PC-9 (cell line): ENCODE measurements at regions not wholly inside any gene's neighbourhood (a gene's known extent, or its start where the extent isn't known, plus 50 kb on each side); places are given as distances from the start of the nearest gene placed in this dataset.

Source experiments
- BruUV-seq: library from RNA; stranded (reverse); fragments of 400-500 nt; replicated peaks from 2 replicates; lab custom pipeline; 2021; lab: Mats Ljungman, UMichigan
- CTCF ChIA-PET: fragments of 300-600 bp; sonication (Branson Sonifier 250); formaldehyde crosslinking; loops from one replicate; lab custom pipeline; 2022; ENCODE audit warnings: antibody characterized with exemption; lab: Charles Lee
- POLR2A ChIA-PET: fragments of 300-600 bp; sonication (Branson Sonifier 250); formaldehyde crosslinking; loops from one replicate; lab custom pipeline; 2022; ENCODE audit warnings: antibody characterized with exemption; ENCODE audit not compliant: unreplicated experiment; lab: Charles Lee
- DNase-seq, 2 experiments: peaks; one replicate each; pipeline versions ENCODE4 v3.0.0 to v3.0.0-alpha.2; 2015 to 2022; ENCODE audit warnings: mixed read lengths in 1 of 2
- H2AFZ ChIP-seq: fragments of 200-600 bp; sonication (generic); 2 replicates; pipeline ENCODE4 v1.8.1; 2017; ENCODE audit warnings: antibody characterized with exemption
- H3F3A ChIP-seq: fragments of 200-600 bp; sonication (generic); 2 replicates; pipeline ENCODE4 v1.8.1; 2017; ENCODE audit warnings: antibody characterized with exemption, mild to moderate bottlenecking, low read depth; ENCODE audit not compliant: insufficient read depth
- H3K27ac ChIP-seq: fragments of 200-600 bp; sonication (generic); 2 replicates; pipeline ENCODE4 v1.6.1; 2016; ENCODE audit warnings: mixed run types
- H3K27me3 ChIP-seq: fragments of 200-600 bp; sonication (generic); 2 replicates; pipeline ENCODE4 v1.6.1; 2016; ENCODE audit warnings: low read depth, mixed run types; ENCODE audit not compliant: insufficient read depth
- H3K36me3 ChIP-seq: fragments of 200-600 bp; sonication (generic); 2 replicates; pipeline ENCODE4 v1.6.1; 2016; ENCODE audit warnings: low read depth, mixed run types
- H3K4me1 ChIP-seq: fragments of 200-600 bp; sonication (generic); replicated peaks from 2 replicates; pipeline ENCODE4 v1.6.1; 2016; ENCODE audit warnings: mixed run types; ENCODE audit not compliant: insufficient read depth
- H3K4me2 ChIP-seq: fragments of 200-600 bp; sonication (generic); 2 replicates; pipeline ENCODE4 v1.6.1; 2017; ENCODE audit warnings: mixed run types
- H3K4me3 ChIP-seq: fragments of 200-600 bp; sonication (generic); 2 replicates; pipeline ENCODE4 v1.6.1; 2016; ENCODE audit warnings: mixed run types
- H3K79me2 ChIP-seq: fragments of 200-600 bp; sonication (generic); 2 replicates; pipeline ENCODE4 v1.6.1; 2017; ENCODE audit warnings: low read depth, mixed run types
- H3K9me2 ChIP-seq: fragments of 200-600 bp; sonication (generic); 2 replicates; pipeline ENCODE4 v1.8.1; 2017; ENCODE audit warnings: mild to moderate bottlenecking; ENCODE audit not compliant: insufficient read depth
- H3K9me3 ChIP-seq: fragments of 200-600 bp; sonication (generic); 2 replicates; pipeline ENCODE4 v1.8.1; 2016; ENCODE audit warnings: low read depth; ENCODE audit not compliant: insufficient read depth
- H4K20me1 ChIP-seq: fragments of 200-600 bp; sonication (generic); 2 replicates; pipeline ENCODE4 v1.8.1; 2017; ENCODE audit not compliant: insufficient read depth
- EZH2 ChIP-seq: fragments of 200-600 bp; sonication (generic); IDR thresholded peaks from 2 replicates; pipeline ENCODE4 v1.8.0; 2017; ENCODE audit warnings: antibody characterized with exemption, low read depth
- intact Hi-C: fragments of 100-400 bp; cut with micrococcal nuclease; formaldehyde crosslinking; loops from one replicate; pipeline ENCODE4 v1.10.0; 2022; ENCODE audit not compliant: unreplicated experiment
- TF ChIP-seq, protein P1 (sequence below): fragments of 200-600 bp; sonication (generic); conservative IDR thresholded peaks from 2 replicates; pipeline ENCODE4 v1.6.1; 2017; ENCODE audit warnings: mixed run types, antibody characterized with exemption, mild to moderate bottlenecking, moderate library complexity

DNA sequence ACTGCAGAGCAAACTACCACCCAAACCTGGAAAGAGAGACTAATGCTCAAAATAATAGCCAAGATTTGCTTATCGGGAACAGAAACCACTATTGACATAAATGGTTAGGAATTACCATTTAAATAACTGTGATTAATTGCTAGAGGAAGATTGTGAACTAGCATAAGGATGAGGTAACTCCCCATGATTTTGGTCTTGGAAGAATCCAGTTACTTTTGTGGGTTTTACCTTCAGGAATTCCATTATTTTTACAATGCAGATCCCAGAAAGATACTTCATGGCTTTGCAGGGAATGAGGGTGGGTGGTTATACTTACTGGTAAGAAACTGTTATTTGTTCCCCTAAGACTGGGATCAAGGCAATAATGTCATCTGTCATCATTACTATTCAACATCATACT is 652.9 kb upstream of the FLRT2 start:
- DNase-seq: no peak
- no peak overlapping the region for H3K4me2 ChIP-seq
- H3K4me1 ChIP-seq: no peaks in the 10 kb centered on the region
- H2AFZ ChIP-seq: no peak overlapping the region
- ChIA-PET POLR2A (no interaction called here), CTCF (no interaction called here)
- no peak for TF ChIP-seq EZH2
- TF ChIP-seq, protein P1, sequence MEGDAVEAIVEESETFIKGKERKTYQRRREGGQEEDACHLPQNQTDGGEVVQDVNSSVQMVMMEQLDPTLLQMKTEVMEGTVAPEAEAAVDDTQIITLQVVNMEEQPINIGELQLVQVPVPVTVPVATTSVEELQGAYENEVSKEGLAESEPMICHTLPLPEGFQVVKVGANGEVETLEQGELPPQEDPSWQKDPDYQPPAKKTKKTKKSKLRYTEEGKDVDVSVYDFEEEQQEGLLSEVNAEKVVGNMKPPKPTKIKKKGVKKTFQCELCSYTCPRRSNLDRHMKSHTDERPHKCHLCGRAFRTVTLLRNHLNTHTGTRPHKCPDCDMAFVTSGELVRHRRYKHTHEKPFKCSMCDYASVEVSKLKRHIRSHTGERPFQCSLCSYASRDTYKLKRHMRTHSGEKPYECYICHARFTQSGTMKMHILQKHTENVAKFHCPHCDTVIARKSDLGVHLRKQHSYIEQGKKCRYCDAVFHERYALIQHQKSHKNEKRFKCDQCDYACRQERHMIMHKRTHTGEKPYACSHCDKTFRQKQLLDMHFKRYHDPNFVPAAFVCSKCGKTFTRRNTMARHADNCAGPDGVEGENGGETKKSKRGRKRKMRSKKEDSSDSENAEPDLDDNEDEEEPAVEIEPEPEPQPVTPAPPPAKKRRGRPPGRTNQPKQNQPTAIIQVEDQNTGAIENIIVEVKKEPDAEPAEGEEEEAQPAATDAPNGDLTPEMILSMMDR: no peak
- H3F3A ChIP-seq: no peaks in the 10 kb centered on the region
- H3K9me3 ChIP-seq: no peaks in the 10 kb centered on the region
- H3K36me3 ChIP-seq: no peaks in the 10 kb centered on the region
- H3K9me2 ChIP-seq: no peaks in the 10 kb centered on the region
- intact Hi-C loops: no loop called here
- no peaks in the 10 kb centered on the region for H3K79me2 ChIP-seq
- no peaks in the 10 kb centered on the region for H3K27me3 ChIP-seq
- no TSS peak for BruUV-seq
- H3K4me3 ChIP-seq: no peak overlapping the region
- H3K27ac ChIP-seq: no peak overlapping the region
- H4K20me1 ChIP-seq: no peaks in the 10 kb centered on the region

DNA sequence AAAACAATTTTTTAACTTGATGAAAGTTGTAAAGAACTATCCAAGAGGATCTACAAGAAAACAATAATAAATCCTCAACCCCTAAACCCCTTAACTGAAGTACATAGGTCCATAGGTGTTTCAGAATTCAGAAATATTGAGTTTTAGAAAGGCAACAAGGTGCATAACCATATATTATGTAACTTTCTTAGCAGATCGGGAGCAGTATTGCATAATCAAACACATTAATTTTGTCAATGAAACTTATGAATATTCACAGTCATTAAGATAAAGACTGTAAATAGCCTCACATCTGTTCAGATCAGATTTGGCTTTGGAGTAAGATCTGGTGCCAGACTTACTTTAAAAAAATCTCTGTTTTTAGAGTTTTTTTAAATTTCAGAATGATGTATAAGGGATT is 647.1 kb upstream of the FLRT2 start:
- H3K36me3 ChIP-seq: no peaks in the 10 kb centered on the region
- CTCF ChIA-PET: no interaction called here
- H3F3A ChIP-seq: no peaks in the 10 kb centered on the region
- H3K79me2 ChIP-seq: no peaks in the 10 kb centered on the region
- H3K4me2 ChIP-seq: no peak overlapping the region
- H3K27me3 ChIP-seq: no peaks in the 10 kb centered on the region
- H3K9me2 ChIP-seq: no peaks in the 10 kb centered on the region
- no TSS peak for BruUV-seq
- H3K4me1 ChIP-seq: no peaks in the 10 kb centered on the region
- TF ChIP-seq, protein P1: no peak
- TF ChIP-seq EZH2: no peak
- no peak overlapping the region for H3K27ac ChIP-seq
- no peaks in the 10 kb centered on the region for H3K9me3 ChIP-seq
- intact Hi-C loops: no loop called here
- H4K20me1 ChIP-seq: no peaks in the 10 kb centered on the region
- H2AFZ ChIP-seq: no peak overlapping the region
- no peak overlapping the region for H3K4me3 ChIP-seq
- no peak for DNase-seq
- POLR2A ChIA-PET: no interaction called here

DNA sequence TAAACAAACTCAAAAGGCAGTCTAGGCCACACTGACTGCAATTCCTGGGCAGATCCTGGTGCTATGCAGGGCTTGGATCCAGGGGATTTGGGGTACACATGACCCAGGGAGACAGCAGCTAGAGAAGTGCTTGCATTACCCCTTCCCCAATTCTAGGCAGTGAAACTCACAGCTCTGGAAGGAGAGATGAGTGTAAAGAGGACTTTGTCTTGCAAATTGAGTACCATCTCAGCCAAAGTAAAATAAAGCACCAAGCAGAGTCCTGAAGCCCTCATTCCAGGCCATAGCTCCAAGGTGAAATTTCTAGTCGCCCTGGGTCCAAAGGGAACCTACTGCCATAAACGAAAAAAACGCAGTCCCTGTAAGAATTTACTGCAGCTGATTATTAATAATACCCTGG is 644.9 kb upstream of the FLRT2 start:
- no peaks in the 10 kb centered on the region for H4K20me1 ChIP-seq
- intact Hi-C loops: no loop called here
- no peak for TF ChIP-seq EZH2
- TF ChIP-seq, protein P1: no peak

More for the DNA sequence above, 644.9 kb upstream of the FLRT2 start:
- H3K9me3 ChIP-seq: no peaks in the 10 kb centered on the region
- POLR2A ChIA-PET: no interaction called here
- H3K27ac ChIP-seq: no peak overlapping the region
- H3K4me2 ChIP-seq: no peak overlapping the region
- H3K79me2 ChIP-seq: no peaks in the 10 kb centered on the region
- no TSS peak for BruUV-seq
- no peaks in the 10 kb centered on the region for H3K27me3 ChIP-seq
- CTCF ChIA-PET: no interaction called here
- no peak for DNase-seq
- H2AFZ ChIP-seq: no peak overlapping the region
- no peaks in the 10 kb centered on the region for H3K9me2 ChIP-seq
- H3F3A ChIP-seq: no peaks in the 10 kb centered on the region
- no peaks in the 10 kb centered on the region for H3K36me3 ChIP-seq
- H3K4me1 ChIP-seq: no peaks in the 10 kb centered on the region
- no peak overlapping the region for H3K4me3 ChIP-seq
